HG03097 (cell line): ENCODE measurements at regions not wholly inside any gene's neighbourhood (a gene's known extent, or its start where the extent isn't known, plus 50 kb on each side); places are given as distances from the start of the nearest gene placed in this dataset.

ENCODE experiments used
- ATAC-seq: cut with Tn5 transposase; IDR thresholded peaks from one replicate; pipeline ENCODE4 v1.9.1; 2021; ENCODE audit not compliant: unreplicated experiment, low FRiP score

DNA sequence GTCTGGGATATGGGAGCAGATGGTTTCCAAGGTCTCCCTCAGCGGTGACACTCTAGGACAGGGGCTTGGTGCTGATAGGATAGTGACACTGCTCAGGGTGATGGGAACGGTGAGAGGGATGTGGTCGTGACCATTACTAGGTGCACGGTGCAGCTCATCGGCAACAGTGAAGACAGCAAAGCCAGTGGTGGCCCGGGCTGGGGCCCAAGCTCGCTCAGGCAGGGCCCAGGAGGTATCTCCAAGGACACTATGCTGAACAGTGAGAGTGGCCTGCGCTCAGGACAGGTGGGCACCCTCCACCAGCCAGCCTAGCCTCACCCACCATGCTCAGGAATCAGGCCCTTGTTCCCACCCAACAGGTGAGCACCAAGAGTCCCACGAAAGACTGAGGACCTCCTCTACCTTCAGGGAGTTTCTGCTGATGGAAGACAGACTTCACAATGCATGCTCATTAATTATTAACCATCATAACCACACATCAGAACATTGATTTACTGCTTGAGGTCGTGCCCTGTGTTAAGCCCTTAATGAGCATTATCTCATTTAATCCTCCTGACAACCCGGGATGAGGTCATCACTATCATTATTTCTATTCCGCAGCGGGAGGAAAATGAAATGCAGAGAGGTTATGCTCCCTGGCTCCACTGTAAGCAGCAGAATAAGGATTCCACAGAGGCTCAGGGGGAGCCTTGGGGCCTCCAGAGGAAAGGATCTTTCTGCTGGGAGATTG is 269.4 kb downstream of the UACA start:
- no peak for ATAC-seq

GRCh38 chr15:70493376-70493775 is 270.0 kb downstream of the UACA start:
- ATAC-seq = no peak

DNA sequence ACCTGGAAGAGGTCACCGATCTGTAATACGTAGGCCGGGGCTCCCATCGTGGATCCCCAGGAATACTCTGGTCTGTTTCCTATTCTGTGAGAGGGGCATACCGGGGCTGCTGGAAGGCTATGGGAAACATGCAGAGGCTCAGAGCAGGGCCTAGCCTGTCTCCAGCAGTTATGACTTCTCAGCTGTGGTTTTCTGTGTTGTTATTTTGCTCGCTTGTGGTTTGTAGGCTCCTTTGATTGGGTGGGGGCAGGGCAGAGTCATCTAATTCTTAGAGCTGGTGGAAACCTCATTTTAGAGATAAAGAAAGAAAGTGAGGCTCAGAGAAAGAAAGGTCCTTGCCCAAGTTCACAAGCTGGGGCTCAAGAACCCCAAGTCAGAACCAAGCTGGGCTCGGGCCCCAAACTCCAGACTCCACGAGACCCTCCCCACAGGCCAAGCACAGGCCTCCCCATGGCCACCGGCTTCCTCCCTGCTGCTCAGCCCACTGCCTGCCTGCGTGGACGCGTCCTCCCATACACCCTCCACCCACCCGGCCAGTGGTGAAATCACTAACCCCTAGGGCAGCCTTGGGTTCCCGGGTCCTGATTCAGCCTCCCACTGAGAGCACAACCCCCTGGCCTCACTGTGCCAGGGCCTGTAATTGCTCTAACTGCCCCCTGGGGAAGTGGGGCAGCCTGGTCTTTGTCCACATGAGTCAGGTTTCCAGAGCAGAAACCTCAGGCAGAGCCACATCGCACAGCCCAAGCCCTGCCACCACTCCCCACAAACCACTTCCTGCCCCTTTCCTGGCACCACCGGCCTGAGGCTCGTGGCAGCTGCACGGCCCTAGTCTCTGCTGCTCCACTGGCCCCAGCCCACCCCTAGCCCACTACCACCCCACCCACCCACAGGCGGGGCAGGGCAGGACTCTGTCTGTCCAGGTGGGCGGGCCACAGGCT is 270.8 kb downstream of the UACA start:
- ATAC-seq = peak; percentile 41

GRCh38 chr15:70491641-70492040 is 271.7 kb downstream of the UACA start:
- no peak for ATAC-seq

DNA sequence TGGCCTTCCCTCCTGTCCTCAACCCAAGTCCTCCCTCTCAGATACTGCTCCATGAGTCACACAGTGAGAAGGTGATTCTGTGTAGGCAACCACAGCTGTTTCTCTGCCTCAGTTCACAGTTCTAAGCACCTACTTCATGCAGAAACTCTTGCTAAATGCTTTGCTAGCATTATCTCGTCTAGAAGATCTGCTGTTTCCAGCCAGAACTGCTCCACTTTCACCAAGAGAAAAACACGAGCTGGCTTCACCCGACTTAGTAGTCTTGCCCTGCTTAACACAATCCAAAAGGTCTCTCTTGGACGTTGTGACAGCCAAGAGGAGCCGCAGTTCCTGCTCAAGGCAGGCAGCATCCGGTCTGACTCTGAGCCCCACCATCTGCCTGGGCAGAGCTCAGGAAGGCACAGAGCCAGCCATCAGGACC is 272.1 kb downstream of the UACA start:
- no peak for ATAC-seq

- no peak for ATAC-seq
Measured at GRCh38 chr15:70490838-70491155, 272.6 kb downstream of the UACA start.

- no peak for ATAC-seq
Measured at GRCh38 chr15:70490148-70490837, 273.1 kb downstream of the UACA start.

DNA sequence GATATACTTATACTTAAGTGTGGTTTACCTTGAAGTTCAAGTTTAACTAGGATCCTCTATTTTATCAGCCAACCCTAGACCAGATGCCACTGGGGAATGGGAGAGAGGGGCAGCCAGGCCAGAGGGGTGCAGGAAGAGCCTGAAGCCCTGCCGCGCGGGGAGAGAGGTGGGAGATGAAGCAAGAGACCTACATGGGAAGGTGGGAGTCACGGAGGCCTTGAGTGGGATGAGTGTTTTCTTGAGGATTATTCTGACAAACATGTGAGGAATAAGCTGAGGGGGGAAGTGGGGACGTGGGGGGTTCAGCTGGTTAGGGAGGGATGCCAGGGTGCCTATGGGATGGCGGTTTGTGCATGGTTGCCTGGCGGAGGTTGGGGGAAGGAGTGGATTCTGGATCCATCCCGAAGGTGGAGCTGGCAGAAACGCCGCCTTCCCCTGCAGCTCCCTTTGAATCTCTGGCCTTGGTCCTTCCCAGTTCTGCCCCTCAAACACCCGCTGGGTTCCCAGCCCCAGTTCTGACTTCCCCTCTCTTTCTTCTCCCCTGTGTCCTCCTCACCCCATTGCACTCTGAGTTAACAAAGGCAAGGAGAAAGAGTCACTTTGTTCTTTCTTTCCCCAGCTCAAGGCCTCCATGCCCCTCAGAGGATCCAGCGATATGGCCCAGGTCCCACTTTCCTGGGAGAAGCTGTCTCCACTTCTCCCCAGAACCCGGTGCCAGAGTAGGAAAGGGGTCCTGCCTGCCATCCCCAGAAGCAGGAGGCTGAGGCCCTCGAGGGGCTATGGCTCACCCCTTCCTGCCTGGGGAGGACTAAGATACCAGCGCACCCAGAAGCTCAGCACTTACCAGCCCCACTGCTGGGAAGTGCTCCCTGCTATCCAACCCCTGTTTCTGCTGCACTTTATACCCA is 274.2 kb downstream of the UACA start:
- no peak for ATAC-seq

GRCh38 chr15:70488002-70488605 is 275.3 kb downstream of the UACA start:
- ATAC-seq = no peak

- no peak for ATAC-seq
Measured at GRCh38 chr15:70487387-70487740, 276.0 kb downstream of the UACA start.

DNA sequence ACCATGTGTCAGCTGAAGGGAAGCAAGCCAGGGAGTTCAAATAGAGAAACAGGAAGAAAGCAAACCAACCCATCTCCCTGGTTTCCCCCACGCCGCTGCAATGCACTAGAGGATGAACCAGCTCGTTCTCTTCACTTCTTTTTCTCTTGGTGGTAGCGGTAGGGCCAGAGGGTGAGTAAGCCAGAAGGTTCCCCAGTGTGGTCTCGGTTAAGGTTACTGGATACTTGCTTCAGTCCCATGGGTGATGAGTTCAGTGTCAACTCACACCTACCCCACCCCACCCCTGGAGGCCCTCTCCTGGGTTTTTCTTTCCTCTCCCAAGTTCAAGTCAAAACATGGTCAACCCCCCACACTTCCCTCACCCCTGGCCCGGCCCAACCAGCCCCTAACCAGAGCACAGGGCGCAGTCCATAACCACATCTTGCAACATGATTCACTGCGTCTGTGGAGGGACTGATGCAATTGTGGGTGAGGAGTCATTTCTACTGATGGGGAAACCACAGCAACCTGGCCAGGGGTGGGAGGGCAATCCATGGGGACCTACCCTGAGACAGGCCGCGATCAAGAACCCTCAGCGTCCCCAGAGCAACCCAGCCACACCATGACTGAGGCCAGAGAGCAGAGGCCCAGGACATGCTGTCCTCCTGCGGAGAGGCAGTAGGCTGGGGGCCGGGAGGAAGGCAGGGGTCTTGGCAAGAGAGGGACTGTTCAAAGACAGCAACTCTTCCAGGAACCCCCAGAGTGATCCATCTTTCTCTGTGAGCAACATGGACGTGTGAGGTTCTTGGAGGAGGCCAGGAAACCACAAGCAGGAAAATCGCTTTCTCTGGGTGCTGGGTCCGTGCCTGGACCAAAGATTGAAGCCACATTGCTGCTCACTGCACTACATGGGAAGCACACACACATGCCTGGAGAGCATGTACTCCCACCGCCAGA is 276.6 kb downstream of the UACA start:
- peak; percentile 63 for ATAC-seq

- ATAC-seq = no peak
Measured at GRCh38 chr15:70486012-70486411, 277.3 kb downstream of the UACA start.

GRCh38 chr15:70484993-70485392 is 278.4 kb downstream of the UACA start:
- no peak for ATAC-seq

GRCh38 chr15:70483513-70483912 is 279.8 kb downstream of the UACA start:
- ATAC-seq = no peak

DNA sequence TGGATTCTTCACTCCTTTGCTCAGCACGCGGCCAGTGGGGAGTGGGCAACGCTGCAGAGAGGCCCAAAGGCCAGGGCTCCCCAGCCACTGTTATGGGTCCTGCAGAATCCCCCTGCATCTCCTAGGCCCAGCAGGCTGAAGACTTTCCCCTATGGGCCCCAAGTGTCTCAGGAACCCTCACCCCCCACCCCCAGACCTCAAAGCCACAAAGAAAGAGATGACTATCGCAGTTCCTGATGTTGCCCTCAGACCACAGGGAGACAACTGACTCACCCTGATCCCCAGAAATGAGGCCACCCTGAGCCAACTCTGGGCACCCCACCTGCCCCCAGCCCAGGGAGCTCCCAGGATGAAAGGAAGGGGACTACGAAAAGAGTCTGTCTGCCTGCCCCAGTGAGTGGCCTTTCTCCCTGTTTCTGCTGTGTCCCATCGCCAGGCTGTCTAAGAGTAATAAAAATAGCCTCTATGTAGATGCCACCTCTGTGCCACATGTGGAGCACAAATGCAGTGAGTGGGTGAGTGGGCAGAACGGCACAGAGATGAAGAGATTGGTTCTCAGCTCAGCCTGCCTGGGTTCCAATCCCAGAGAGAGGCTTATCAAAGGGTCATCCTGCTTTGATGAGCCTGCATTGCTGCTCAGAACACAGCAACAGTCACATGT is 283.0 kb downstream of the UACA start:
- no peak for ATAC-seq

- no peak for ATAC-seq
Measured at GRCh38 chr15:70479785-70480184, 283.6 kb downstream of the UACA start.

DNA sequence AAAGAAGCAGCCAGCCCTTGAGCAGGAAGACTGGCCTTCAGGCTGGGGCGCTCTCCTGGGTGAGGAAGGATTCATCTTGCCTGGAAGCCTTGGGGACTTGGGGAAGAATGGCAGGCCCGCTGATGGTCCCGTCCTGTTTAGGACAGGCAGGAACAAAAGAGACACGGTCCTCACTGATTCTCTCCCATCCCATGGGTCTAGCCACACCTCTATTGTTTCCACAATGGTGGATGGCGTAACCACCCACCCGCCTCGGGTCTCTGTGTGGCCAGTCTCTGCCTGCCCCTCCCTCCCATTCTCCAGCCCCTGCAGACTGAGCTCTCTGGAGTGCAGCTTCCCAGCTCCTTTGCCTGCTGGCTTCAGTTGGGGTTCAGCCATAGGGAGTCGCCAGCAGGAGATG is 284.3 kb downstream of the UACA start:
- no peak for ATAC-seq

DNA sequence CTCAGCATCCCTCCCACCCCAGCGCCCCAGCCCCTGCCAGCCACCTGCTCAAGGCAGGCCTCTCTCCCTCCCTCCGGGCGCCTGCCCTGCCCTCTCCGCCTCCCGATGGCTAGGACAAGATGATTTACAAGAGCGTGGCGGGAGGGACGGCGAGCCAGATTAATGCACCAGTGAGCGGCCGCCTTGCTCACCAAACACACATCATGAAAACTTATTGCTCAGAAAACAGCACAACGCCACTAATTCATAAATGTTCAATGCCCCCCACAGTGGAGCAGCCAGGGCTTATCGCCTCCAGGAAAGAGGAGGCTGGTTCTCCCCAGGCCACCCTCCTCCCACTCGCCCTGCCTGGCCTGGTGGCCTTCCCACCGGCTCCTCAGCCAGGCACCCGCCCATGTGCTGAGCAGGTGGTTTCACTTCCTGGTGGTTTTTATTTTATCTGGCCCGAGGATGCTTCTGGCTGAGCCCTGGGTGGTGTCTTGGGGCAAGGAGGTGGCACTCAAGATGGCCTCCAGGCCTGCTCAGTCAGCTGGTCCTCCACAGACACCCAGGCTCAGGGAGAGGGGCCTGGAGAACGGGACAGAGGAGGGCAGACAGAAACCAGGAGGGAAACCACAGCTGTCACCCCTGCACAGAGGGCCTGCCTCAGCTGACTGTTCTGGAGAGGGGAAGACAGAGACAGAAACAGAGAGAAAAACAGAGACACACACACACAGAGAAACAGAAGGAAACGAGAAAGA is 284.9 kb downstream of the UACA start:
- ATAC-seq = no peak
